PC-3 (cell line): ENCODE measurements at regions not wholly inside any gene's neighbourhood (a gene's known extent, or its start where the extent isn't known, plus 50 kb on each side); places are given as distances from the start of the nearest gene placed in this dataset.

Experiments used
- CTCF ChIP-seq: fragments of 300-600 bp; sonication (generic); conservative IDR thresholded peaks from 2 replicates; pipeline ENCODE4 v1.5.1; 2017; ENCODE audit warnings: antibody characterized with exemption, low read depth, mild to moderate bottlenecking, low read length
- EZH2 ChIP-seq: fragments of 300-600 bp; sonication (generic); IDR thresholded peaks from one replicate; pipeline ENCODE4 v1.6.1; 2017; ENCODE audit warnings: antibody characterized with exemption, mild to moderate bottlenecking, low read length; ENCODE audit not compliant: unreplicated experiment
- EZH2phosphoT487 ChIP-seq: fragments of 300-600 bp; sonication (generic); IDR thresholded peaks from 2 replicates; pipeline ENCODE4 v1.6.1; 2018; ENCODE audit warnings: mild to moderate bottlenecking, antibody characterized with exemption, low read length, borderline replicate concordance

- TF ChIP-seq CTCF (no peak), EZH2 (no peak), EZH2phosphoT487 (no peak)
Measured at GRCh38 chr3:99253963-99254355, 352.5 kb upstream of the DCBLD2 start.
